HG03521 (cell line): ENCODE measurements at regions not wholly inside any gene's neighbourhood (a gene's known extent, or its start where the extent isn't known, plus 50 kb on each side); places are given as distances from the start of the nearest gene placed in this dataset.

Experiments used
- ATAC-seq: cut with Tn5 transposase; IDR thresholded peaks from one replicate; pipeline ENCODE4 v1.9.1; 2021; ENCODE audit warnings: mild to moderate bottlenecking, moderate library complexity; ENCODE audit not compliant: unreplicated experiment

DNA sequence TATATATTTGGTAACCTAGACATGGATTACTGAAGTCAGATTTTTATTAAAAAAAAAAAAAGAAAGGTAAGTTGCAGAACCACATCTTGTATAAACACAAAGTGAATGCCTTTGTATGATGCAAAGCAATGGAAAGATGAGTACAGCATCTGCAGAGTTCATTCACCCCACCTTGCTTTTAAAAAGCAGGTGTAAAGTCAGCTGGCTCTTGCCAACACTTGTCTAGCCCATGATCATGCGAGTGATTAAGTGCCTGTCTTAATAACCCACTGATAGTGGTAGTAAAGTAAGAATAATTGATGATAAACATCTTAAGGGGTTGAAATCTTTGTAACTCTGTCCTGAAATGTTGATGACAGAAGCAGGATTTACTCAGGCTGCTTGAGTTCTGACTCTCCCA lies 710.4 kb downstream of the EFNB2 start:
- no peak for ATAC-seq

GRCh38 chr13:105821337-105821736 lies 714.1 kb downstream of the EFNB2 start:
- no peak for ATAC-seq

- no peak for ATAC-seq
These were observed 715.0 kb downstream of the EFNB2 start for GRCh38 chr13:105820415-105820814.

DNA sequence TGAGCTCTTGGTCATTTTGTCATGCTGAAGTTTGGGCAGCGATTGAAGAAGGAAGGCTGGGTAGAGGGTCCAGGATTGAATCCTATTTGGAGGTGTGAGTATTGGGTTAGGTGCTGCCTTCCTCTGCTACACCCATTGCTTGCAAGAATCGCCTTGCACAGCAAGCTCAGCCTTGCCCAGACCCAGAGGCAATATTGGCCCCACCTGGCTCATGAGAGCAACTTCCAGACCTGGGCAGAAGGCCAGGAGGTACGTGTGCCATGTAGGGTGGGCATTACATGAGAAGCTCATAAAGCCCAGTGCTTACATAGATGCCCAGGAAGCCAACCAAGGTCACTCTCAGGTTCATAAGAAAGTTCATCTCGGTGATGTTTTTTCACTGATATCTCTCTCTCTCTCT lies 718.0 kb downstream of the EFNB2 start:
- no peak for ATAC-seq

DNA sequence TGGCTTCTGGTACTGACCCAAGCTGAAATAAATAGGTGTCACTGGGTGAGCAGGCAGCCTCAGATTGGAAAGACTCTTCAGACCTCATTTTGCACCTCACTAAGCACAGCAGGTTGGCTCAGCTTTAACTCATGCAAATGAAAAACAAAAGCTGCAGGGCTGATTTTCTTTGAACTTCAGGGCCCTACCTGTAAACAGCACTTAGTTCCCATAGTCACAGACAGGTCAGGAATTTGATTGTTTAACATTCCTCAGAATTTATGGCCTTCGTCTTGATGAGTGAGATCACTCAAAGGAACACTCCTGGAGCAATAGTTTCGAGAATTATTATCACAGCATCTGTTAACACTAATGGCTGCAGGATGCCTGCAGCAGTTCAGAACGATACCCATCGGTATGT lies 718.5 kb downstream of the EFNB2 start:
- ATAC-seq: no peak

DNA sequence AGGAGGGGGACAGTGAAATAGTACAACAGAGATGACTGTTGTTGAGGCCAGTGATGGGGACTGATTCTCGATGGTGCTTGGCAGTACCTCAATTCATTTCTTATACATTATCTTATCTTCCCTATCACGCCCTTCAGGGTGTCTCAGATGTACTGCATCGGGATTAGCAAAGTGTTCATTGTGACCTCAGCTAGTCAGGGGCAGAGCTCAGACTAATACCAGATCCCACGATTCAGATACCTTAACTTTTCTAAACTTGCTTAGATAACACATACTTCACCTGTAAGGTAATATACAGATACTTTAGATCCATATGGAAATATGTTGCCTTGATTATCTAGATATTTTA lies 720.6 kb downstream of the EFNB2 start:
- ATAC-seq: no peak

- ATAC-seq: no peak
These were observed 721.1 kb downstream of the EFNB2 start for GRCh38 chr13:105814219-105814901.

GRCh38 chr13:105806628-105806920 lies 728.9 kb downstream of the EFNB2 start:
- no peak for ATAC-seq

DNA sequence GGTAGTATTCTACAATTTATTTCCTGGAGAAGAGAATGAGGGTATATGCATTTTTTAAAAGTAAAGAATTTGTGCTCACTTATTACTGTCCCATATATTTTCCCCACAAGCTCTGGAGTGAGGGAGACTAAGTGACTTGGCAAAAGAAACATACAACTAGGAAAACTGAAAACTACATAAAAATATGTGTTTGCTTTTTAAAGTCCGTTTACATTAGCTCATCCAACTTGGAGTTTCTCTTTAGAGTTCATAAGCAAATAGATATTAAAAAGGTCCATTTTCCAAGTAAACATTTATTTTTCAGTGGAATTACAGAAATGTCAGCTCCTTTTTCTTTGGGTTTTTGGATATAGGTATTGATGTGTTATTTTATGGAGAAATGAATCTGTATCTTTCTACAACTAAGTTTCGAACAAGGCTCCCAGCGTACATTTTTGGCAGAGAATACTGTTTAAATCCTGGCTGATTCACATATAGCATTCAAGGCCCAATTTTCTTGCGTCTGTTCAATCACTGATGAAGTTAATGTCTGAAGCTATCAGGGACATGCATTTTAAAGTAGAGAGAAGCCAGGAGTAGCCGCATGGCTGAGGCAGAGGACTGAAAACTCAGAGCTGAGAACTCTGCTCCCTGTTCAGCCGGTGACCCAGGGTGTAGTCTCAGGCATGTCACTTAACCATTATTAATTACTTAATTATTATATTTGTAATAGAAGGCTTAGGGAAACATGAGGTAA lies 729.4 kb downstream of the EFNB2 start:
- ATAC-seq: no peak

DNA sequence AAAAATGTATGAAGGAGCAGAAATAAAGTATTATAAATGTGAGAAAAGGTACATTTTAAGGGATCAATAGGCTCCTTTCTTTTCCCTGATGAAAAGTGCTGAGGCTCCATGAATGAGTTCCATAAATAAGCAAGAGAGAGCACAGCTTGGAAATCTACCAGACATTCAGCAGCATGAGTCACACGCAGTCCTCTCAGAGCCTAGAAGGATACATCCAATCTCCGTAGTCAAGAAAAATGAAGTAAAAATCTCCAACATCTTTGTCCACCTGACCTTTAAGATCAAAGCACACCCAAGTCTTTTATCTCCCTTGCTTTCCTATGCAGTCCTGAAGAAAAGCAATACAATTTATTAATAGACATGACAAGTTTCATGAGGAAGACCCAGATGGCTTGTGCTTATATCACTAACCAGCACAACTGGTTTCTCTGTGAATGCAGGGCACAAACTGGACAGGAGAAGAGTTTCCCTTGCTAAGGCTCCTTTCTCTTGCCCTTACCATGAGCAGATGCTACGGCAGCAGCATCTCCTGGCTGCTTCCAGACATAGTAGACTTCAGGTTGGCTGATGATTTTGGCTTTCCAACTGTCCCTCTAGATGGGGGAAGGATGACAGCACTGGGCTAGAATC lies 730.8 kb downstream of the EFNB2 start:
- ATAC-seq: no peak

- no peak for ATAC-seq
These were observed 736.3 kb downstream of the EFNB2 start for GRCh38 chr13:105799155-105799554.

DNA sequence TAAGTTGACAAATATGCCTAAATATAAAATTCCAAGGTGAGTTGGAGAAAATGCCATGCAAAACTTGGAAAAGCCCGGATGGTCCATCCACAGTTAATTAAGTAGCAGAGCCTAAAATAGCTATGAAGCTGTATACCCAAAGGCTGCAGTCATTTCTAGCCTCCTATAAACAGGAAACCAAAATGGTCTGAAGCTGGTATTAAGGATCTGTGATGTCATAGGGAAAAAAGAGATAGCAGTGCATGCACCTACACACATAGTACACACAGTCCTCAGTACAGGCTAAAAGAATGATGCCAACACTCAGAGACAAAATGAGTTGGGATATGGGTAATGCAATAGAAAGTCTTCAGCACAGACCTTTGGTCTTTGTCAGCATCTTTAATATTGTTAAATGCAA lies 736.9 kb downstream of the EFNB2 start:
- no peak for ATAC-seq

- no peak for ATAC-seq
These were observed 739.4 kb downstream of the EFNB2 start for GRCh38 chr13:105796081-105796480.

- no peak for ATAC-seq
These were observed 744.5 kb downstream of the EFNB2 start for GRCh38 chr13:105790923-105791322.

- ATAC-seq: no peak
These were observed 746.9 kb downstream of the EFNB2 start for GRCh38 chr13:105788530-105788929.

- ATAC-seq: no peak
These were observed 747.8 kb downstream of the EFNB2 start for GRCh38 chr13:105787632-105788031.

DNA sequence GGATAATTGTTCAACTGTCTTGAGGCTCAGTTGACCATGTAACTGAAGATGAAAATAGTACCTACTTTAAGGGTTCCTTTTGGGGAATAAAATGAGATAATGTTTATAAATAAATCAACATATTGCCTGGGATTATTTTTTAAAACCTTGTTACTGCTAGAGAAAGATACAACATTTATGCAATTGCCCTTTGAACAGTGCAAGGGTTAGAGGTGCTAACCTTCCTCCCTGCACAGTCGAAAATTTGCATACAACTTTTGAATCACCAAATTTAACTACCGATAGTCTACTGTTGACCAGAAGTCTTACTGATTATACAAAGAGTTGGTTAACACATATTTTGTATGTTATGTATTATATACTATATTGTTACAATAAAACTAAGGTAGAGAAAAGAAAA lies 750.0 kb downstream of the EFNB2 start:
- no peak for ATAC-seq

DNA sequence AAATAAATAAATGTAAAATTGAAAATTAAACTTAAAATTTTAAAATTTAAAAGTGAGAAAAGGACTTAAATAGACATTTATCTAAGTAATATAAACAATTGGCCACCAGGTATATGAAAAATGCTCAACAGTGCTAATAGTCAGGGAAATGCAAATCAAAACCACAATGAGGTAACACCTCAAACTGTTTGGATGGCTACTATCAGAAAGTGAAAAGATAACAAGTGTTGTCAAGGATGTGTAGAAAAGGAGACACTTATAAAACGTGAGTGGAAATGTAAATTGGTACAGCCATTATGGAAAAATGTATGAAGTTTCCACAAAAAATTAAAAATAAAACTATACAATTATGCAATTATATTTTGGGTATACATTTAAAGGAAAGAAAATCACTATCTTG lies 752.2 kb downstream of the EFNB2 start:
- ATAC-seq: no peak

DNA sequence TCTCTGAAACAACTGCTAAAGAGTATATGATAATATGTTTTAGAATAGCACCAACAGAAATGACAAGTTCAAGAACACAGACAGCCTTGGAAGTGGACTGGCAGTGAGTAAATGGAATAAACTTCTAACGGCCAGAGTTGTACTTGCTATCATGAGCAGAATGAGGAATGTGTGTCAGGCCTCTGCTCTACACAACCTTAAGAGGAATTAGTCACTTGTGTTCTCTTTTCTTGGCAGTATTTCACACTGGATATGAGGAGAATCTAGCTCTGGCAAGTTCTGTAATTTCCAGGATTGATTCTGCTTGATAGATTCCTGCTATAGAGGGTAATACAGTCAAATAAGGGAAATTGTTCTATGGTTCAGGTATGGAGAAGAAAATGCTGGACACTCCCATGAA lies 757.3 kb downstream of the EFNB2 start:
- no peak for ATAC-seq

DNA sequence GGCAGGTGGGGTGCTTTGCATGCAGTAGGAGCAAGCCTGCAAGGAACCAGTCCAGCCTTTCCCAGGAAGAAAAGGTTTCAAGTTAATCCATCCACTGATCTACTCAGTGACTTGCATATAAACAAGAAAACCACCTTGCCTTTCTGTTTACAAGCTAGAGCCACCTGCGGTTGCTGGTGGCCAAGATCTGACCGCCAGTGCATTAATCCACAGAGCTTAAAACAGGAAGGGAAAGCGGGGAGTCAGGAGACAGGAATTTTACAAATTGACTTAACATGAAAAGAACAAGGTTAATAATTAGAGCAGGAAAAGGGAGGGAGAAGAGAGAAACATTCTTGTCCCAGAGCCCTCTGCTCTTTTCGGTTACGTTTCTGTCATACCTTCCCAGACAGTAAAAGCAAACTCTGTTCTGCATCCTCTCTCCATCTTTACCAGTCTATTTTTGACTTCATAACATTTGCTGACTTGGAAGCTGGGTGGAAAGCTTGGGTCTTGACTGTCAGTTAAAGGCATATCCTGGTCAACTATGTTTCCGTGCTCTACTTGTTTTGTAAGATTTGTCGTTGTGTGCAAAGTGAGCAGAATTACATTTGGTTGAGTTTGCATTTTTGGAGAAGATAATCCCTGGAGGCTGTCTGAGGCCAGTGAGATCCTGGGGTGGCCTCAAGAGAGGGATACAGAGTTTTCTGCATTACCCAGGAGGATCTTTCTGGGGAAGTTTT lies 760.6 kb downstream of the EFNB2 start:
- no peak for ATAC-seq

DNA sequence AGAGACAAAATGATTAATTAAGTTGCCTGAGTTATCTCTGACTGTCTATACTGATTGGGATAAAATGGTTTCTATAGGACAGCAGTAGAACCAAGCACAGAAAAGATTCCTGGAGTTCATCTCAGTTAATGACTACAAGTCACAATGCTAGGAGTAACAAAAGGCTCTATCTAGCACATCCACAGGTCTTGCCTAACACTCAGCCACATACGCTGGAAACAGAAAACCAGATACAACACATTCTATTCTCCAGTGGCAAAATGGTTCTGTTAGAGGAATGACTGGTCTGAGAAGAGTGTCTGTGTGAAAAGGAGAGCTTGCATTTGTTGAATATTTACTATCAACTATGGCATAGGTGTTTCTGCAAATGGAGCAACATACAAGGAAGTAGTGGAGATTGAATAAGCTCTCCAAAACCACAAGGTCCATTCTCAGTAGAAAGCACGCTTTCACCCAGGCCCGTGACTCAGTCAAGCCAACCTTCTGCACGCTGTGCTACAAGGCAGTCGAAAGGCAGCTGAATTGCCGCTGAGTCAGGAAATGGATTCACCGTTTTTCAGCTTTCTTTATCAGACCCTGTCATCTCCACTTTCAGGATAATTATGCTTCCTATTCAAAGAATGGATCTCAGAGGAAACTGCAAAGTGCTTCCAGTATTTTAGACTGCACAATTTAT lies 761.5 kb downstream of the EFNB2 start:
- ATAC-seq: no peak
